ENCODE measurements at regions not wholly inside any gene's neighbourhood (a gene's known extent, or its start where the extent isn't known, plus 50 kb on each side); places are given as distances from the start of the nearest gene placed in this dataset.

DNA sequence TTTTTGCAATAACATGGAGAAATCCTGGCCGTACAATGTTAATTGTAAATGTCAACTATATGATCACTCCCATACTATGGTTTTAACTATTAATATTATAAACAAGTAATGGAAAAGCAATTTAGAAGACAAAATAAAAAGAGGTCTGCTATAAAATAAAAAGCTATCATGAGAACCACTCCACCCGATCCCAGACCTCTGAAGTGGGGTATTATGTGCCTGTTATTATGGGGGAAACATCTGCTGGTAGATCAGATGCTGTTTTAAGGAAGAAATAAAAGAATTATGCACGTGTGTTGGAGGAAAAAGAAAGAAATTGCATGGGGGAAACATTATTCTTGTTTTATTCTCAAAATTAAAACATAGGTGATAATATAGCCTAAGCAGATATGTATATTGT is 615.7 kb upstream of the ARID1B start:
- DNase-seq (ENCODE audit: low spot score) (no peak), FAIRE-seq (no peak)

DNA sequence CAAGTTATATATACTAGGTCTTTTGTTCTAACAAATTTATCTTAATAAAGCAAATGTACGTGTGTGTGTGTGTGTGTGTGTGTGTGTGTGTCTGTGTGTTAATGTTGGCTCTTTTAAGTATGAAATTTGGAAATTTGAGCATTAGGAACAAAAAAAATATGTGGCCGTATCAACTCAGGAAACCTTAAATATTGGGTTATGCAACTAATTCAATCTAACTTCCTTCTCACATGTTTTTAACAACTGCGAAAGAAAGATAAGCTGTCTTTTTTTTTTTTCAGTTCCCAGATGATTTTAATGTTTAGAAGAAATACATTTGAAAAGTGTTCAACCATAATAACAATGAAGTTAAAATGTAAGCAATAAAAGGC is 616.4 kb upstream of the ARID1B start:
- FAIRE-seq: no peak
- no peak for DNase-seq (ENCODE audit: low spot score)

DNA sequence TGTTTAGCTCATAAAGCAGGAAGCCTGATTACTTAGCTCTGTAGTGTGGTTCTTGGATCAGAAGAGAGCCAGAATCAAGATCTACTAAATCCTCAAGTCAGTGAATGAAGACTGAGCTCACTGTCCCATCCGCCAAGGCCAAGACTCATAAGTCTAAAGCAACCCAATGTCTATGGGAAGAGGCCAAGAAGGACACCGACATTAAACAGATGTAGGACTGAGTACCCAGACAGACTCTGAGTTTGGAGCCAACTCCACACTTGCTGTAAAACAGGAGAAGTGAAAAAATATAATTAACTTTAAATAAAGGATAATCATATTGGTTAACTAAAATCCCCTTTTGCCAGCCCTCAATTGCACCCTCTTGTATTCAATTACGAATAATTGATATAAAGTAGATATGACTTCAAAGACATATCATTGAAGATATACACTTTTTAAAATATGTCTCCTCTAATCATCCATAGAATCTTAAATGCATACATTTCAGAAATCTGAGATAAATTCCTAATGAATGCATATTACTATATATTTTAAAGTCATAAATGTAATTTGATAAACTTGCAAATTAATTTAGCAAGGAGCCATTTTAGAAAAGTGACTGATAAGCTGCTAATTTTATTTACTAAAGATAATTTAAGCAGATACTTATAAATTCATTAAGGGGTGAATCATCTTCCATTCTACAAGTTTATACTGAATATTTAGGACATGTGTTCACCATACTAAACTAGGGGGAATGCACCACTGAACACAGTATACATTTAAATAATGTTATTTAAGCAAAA is 617.0 kb upstream of the ARID1B start:
- DNase-seq (ENCODE audit: low spot score): no peak
- FAIRE-seq: no peak

GRCh38 chr6:156154896-156155295 is 622.3 kb upstream of the ARID1B start:
- no peak for FAIRE-seq
- DNase-seq (ENCODE audit: low spot score): no peak

- FAIRE-seq: no peak
- no peak for DNase-seq (ENCODE audit: low spot score)
These were observed 626.8 kb upstream of the ARID1B start for GRCh38 chr6:156150391-156150790.

GRCh38 chr6:156146891-156147290 is 630.3 kb upstream of the ARID1B start:
- no peak for FAIRE-seq
- DNase-seq (ENCODE audit: low spot score): no peak

DNA sequence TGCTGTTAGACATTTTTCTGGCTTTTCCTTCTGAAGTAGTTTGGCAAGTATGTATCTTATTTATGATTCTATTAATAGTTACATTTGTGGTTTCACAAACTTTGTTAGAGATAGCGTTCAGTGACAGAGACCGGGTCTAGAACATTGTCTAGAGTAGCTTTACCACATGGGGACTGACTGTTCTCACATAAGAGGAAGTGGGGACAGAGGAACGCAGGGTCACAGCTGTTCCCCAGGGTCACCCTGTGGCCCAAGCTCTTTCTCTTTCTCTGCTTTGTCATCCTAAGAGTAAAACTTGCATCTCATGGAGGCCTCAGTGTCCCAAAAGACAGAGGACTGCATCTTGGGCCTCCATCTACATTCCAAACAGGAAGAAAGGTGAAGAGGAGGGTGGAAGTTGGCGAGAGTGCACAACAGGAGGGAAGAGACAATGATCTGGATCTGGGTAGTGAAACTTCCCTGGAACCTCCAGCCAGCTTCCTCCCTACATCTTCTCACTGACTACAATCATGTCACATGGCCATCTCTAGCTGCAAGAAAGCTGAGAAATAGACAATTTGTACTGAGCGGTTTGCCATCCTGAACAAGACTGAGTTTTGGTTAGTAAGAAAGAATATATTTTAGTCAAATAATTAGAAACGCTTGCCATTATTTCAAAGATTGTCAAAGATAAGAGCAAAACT is 645.8 kb upstream of the ARID1B start:
- DNase-seq (ENCODE audit: low spot score): no peak
- no peak for FAIRE-seq

DNA sequence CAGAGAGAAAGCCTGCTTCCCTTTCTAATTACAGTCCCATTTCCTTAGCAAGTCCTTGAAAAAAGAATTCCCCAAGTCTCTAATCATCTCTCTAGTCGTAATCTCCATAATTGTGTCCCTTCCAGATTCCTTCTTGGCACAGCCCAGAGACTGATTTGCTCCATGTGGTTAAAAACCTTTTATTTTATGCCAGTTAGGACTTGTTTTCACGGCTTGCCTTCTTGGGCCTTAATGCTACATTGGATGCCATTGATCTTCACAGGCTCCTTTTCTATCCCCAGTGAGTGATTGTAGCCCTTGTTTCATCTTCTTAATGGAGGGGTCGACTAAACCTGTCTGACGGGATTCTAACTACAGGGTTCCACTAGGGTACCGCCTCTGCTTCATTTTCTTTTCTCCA is 650.6 kb upstream of the ARID1B start:
- DNase-seq (ENCODE audit: low spot score) (no peak), FAIRE-seq (no peak)

GRCh38 chr6:156125844-156126243 is 651.3 kb upstream of the ARID1B start:
- FAIRE-seq: no peak
- no peak for DNase-seq (ENCODE audit: low spot score)

DNA sequence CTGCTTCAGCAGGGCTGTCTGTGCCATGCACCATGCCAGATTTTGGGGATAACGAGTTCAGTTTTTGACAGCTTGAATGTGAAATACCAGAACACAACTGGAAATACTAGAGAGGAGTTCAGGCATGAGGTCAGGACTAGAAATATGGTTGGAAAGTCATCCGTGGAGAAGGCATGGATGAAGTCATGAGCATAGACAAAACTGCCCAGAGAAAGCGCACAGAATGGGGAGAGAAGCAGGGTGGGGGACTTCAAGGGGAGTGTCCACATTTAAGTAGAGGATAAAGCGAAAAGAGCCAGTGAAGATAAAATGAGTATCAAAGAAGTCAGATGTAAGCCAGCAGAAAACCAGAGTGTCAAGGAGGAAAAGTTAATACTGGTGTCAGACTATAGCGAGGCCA is 653.4 kb upstream of the ARID1B start:
- DNase-seq (ENCODE audit: low spot score) (no peak), FAIRE-seq (no peak)

- DNase-seq (ENCODE audit: low spot score) (no peak), FAIRE-seq (no peak)
These were observed 655.2 kb upstream of the ARID1B start for GRCh38 chr6:156121973-156122372.

DNA sequence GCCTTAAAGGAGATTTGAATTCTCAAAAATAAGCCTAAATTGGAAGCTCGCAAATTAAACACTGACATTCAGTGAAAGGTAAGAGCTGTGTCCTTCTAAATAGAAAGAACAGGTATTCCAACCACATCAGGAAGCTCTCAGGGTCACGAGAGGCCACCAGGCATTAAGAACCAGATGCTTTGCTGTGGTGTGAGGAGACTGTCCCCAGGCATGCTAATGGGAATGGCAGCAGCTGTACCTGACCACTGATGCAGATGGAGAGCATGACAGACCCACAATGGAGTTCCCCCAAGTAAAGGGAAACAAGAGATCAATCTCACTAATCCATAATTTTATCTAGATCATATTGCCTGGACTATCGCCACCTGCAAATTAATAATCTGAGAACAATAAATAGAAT is 658.9 kb upstream of the NOX3 start:
- DNase-seq (ENCODE audit: low spot score) (no peak), FAIRE-seq (no peak)

GRCh38 chr6:156113631-156114030 is 658.0 kb upstream of the NOX3 start:
- DNase-seq (ENCODE audit: low spot score): no peak
- no peak for FAIRE-seq

- FAIRE-seq (no peak), DNase-seq (ENCODE audit: low spot score) (no peak)
These were observed 656.3 kb upstream of the NOX3 start for GRCh38 chr6:156111913-156112312.

GRCh38 chr6:156110249-156110648 is 654.6 kb upstream of the NOX3 start:
- FAIRE-seq (no peak), DNase-seq (ENCODE audit: low spot score) (no peak)

GRCh38 chr6:156109713-156110112 is 654.1 kb upstream of the NOX3 start:
- no peak for FAIRE-seq
- no peak for DNase-seq (ENCODE audit: low spot score)

- FAIRE-seq (no peak), DNase-seq (ENCODE audit: low spot score) (no peak)
These were observed 652.0 kb upstream of the NOX3 start for GRCh38 chr6:156107624-156108101.

DNA sequence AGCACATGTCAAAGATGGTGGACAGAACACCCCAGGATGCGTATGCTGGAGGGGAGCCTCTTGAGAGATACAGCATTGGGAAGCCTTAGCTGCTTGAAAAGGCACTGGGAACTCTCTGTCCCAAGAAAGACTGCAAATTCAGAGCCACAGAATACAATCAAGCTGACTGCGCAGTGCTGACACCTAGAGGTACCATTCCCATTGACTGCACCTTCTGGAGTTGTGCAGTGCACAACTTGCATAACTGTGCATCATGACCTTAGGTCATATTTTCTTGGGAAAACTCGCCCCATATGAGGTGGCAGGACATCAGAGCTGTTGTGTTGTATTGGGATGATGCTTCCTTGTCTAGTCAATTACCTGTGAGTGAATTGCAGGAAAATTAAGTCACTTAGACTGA is 646.5 kb upstream of the NOX3 start:
- no peak for FAIRE-seq
- DNase-seq (ENCODE audit: low spot score): peak; percentile 4

DNA sequence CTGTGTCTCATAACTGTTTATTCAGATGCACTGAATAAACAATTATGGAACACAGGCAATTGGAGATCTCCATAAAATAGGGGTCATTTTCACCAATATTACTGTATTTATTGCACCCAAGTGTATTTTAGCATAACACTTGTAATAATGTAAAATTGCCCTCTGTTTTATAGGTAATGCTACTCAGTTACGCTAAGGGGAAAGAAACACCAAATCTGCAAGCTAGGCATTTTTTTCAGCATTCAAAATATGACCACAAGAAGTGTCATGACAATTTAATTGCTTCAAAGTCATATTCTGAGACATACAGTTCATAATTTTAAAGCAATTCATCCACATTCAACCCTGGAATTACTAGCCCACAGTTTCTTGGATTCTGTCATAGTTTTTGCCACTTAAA is 643.2 kb upstream of the NOX3 start:
- DNase-seq (ENCODE audit: low spot score) (no peak), FAIRE-seq (no peak)

DNA sequence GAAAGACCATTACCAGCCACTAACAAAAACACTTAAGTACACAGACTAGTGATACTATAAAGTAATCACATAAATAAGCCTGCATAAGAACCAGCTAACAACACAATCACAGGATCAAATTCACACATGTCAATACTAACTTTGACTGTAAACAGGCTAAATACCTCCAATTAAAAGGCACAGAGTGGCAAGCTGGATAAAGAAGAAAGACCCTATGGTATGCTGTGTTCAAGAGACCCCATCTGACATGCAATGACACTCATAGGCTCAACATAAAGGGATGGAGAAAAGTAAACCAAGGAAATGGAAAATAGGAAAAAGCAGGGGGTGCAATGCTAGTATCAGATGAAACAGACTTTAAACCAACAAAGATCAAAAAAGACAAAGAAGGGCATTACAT is 631.8 kb upstream of the NOX3 start:
- no peak for DNase-seq (ENCODE audit: low spot score)
- no peak for FAIRE-seq

DNA sequence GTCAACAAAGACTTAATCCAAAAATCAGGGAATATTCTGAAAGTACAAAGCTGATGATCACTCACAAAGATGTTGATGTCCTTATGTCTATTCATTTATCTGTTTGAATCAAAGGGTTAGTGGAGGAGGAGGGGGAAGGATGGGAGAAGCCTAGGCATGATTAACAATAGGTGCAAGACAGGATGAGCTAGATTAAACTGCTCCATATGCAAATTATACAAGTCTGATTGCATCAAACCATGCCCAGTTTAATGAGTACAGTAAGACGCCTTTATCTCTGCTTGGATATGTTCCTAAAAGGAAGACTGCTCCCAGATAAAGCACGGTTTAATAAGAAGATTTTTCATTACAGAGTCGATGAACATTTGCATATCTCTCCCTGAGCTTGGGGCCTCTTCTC is 626.4 kb upstream of the NOX3 start:
- no peak for FAIRE-seq
- no peak for DNase-seq (ENCODE audit: low spot score)

DNA sequence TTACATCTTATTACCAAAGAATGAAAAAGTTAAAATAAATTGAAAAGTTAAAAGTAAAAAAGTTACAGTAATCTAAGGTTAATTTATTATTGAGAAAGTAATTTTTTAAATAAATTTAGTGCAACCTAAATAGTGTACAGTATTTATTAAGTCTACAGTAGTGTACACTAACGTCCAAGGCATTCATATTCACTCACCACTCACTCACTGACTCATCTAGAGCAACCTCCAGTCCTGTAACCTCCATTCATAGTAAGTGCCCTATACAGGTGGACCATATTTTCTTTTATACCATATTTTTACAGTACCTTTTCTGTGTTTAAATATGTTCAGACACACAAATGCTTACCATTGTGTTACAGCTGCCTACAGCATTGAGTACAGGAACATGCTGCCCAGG is 624.7 kb upstream of the NOX3 start:
- DNase-seq (ENCODE audit: low spot score) (no peak), FAIRE-seq (no peak)

DNA sequence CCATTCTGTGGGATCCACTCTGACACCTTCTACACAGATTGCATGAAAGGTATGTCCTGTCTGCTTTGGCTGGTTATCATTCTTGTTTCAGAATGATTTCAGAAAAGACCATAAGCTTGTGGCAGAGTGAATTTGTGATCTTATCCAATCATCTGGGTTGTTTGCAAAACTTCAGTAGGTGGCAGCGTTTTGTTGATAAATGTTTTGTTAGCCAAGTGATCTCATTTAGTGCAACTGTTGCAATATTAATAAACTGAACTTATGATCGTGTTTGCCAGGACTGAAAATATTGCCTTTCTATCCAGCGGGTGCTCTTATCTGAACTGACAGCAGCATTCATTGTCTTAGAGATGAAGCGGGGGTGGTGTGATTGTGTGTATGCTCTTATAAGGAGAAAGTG is 613.2 kb upstream of the NOX3 start:
- no peak for DNase-seq (ENCODE audit: low spot score)
- FAIRE-seq: no peak
